ENCODE measurements at regions not wholly inside any gene's neighbourhood (a gene's known extent, or its start where the extent isn't known, plus 50 kb on each side); places are given as distances from the start of the nearest gene placed in this dataset.
A peak's percentile ranks its signal among the peaks of the same experiment; 100 is the strongest.

- BruUV-seq (replicated peaks), result no TSS peak
- Histone ChIP-seq H3K4me1 (replicated peaks; ENCODE audit: insufficient read depth) (peaks cover 26% of the 10 kb centered on the region), H2AFZ (peak overlapping the region; percentile 66; the same call in 1 of the 2 replicates), H3K36me3 (ENCODE audit: low read depth) (no peaks in the 10 kb centered on the region), H3K4me3 (no peak overlapping the region), H3K9me2 (ENCODE audit: insufficient read depth) (no peaks in the 10 kb centered on the region), H3K9me3 (ENCODE audit: insufficient read depth, low read depth) (no peaks in the 10 kb centered on the region), H3K4me2 (peak overlapping the region; percentile 61), H3K27me3 (ENCODE audit: insufficient read depth, low read depth) (no peaks in the 10 kb centered on the region), H3F3A (ENCODE audit: insufficient read depth, low read depth) (peaks cover 37% of the 10 kb centered on the region), H3K27ac (peak overlapping the region; percentile 50), H3K79me2 (ENCODE audit: low read depth) (no peaks in the 10 kb centered on the region), H4K20me1 (ENCODE audit: insufficient read depth) (no peaks in the 10 kb centered on the region)
- DNase-seq, result peak; percentile 65 to 82
- ChIA-PET CTCF (no interaction called here), POLR2A (ENCODE audit: unreplicated experiment) (no interaction called here)
- intact Hi-C loops (cut with micrococcal nuclease; ENCODE audit: unreplicated experiment), result loop anchor here (5.0 to 10.0 kb wide), 2 partner anchors 33 to 81 kb away; no protein-coding TSS in a partner anchor
- TF ChIP-seq, protein P1, sequence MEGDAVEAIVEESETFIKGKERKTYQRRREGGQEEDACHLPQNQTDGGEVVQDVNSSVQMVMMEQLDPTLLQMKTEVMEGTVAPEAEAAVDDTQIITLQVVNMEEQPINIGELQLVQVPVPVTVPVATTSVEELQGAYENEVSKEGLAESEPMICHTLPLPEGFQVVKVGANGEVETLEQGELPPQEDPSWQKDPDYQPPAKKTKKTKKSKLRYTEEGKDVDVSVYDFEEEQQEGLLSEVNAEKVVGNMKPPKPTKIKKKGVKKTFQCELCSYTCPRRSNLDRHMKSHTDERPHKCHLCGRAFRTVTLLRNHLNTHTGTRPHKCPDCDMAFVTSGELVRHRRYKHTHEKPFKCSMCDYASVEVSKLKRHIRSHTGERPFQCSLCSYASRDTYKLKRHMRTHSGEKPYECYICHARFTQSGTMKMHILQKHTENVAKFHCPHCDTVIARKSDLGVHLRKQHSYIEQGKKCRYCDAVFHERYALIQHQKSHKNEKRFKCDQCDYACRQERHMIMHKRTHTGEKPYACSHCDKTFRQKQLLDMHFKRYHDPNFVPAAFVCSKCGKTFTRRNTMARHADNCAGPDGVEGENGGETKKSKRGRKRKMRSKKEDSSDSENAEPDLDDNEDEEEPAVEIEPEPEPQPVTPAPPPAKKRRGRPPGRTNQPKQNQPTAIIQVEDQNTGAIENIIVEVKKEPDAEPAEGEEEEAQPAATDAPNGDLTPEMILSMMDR (conservative IDR thresholded peaks at IDR 0.05), result no peak
- no peak for TF ChIP-seq EZH2 (IDR thresholded peaks at IDR 0.05; ENCODE audit: low read depth)
Measured at GRCh38 chr12:124715121-124715990, 147.9 kb upstream of the NCOR2 start.

DNA sequence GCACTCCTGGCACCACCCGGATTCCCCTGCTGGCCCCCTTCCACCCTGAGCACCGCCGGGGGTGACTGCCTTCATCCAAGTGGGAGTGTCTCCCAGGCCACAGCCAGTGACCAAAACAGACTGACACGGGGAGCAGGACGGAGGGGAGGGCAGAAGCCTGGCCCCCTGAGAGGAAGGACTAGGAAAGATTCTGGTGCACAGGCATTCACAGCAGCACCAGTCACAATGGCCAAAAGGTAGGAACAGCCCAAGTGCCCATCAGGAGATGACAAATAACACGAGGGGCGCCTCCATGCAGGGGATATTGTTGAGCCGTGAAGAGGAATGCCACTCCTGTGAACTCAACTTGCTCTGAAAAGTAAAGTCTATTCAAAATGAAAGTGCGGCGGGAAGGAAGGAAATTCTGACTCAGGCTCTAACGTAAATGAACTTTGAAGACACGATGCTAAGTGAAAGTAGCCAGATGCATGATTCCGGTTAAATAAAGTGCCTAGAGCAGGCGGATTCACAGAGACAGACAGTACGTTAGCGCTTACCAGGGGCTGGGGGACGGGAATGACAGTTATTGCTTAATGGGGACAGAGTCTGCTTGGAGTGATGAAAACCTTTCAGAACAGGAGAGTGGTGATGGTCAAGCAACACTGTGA is 146.1 kb upstream of the NCOR2 start:
- ChIA-PET POLR2A (ENCODE audit: unreplicated experiment) (no interaction called here), CTCF (no interaction called here)
- H3K4me2 ChIP-seq, result peak overlapping the region; percentile 34; the same call in 1 of the 2 replicates
- intact Hi-C loops (cut with micrococcal nuclease; ENCODE audit: unreplicated experiment), result loop anchor here (10.0 kb wide), 1 partner anchor 79 kb away; no protein-coding TSS in a partner anchor
- no peaks in the 10 kb centered on the region for H3K79me2 ChIP-seq (ENCODE audit: low read depth)
- H3F3A ChIP-seq (ENCODE audit: insufficient read depth, low read depth), result peaks cover 26% of the 10 kb centered on the region
- BruUV-seq (replicated peaks), result TSS peak; percentile 59
- no peaks in the 10 kb centered on the region for H3K9me2 ChIP-seq (ENCODE audit: insufficient read depth)
- no peak overlapping the region for H3K4me3 ChIP-seq
- no peak for TF ChIP-seq EZH2 (IDR thresholded peaks at IDR 0.05; ENCODE audit: low read depth)
- TF ChIP-seq, protein P1 (conservative IDR thresholded peaks at IDR 0.05), result no peak
- peak in 1 of 2 experiments; percentile 62 for DNase-seq
- H2AFZ ChIP-seq, result no peak overlapping the region
- no peak overlapping the region for H3K27ac ChIP-seq
- H4K20me1 ChIP-seq (ENCODE audit: insufficient read depth), result no peaks in the 10 kb centered on the region
- no peaks in the 10 kb centered on the region for H3K36me3 ChIP-seq (ENCODE audit: low read depth)
- no peaks in the 10 kb centered on the region for H3K27me3 ChIP-seq (ENCODE audit: insufficient read depth, low read depth)
- H3K9me3 ChIP-seq (ENCODE audit: insufficient read depth, low read depth), result no peaks in the 10 kb centered on the region
- peaks cover 26% of the 10 kb centered on the region for H3K4me1 ChIP-seq (replicated peaks; ENCODE audit: insufficient read depth)

- Histone ChIP-seq H2AFZ (no peak overlapping the region), H4K20me1 (ENCODE audit: insufficient read depth) (no peaks in the 10 kb centered on the region), H3K36me3 (ENCODE audit: low read depth) (no peaks in the 10 kb centered on the region), H3K4me3 (no peak overlapping the region), H3K4me2 (no peak overlapping the region), H3K27ac (no peak overlapping the region), H3K4me1 (replicated peaks; ENCODE audit: insufficient read depth) (peaks cover 26% of the 10 kb centered on the region), H3K79me2 (ENCODE audit: low read depth) (no peaks in the 10 kb centered on the region), H3F3A (ENCODE audit: insufficient read depth, low read depth) (peaks cover 26% of the 10 kb centered on the region), H3K9me3 (ENCODE audit: insufficient read depth, low read depth) (no peaks in the 10 kb centered on the region), H3K9me2 (ENCODE audit: insufficient read depth) (no peaks in the 10 kb centered on the region), H3K27me3 (ENCODE audit: insufficient read depth, low read depth) (no peaks in the 10 kb centered on the region)
- POLR2A ChIA-PET (ENCODE audit: unreplicated experiment), result no interaction called here
- CTCF ChIA-PET, result no interaction called here
- no peak for DNase-seq
- intact Hi-C loops (cut with micrococcal nuclease; ENCODE audit: unreplicated experiment), result loop anchor here (10.0 kb wide), 1 partner anchor 78 kb away; no protein-coding TSS in a partner anchor
- TF ChIP-seq, protein P1 (conservative IDR thresholded peaks at IDR 0.05), result no peak
- TF ChIP-seq EZH2 (IDR thresholded peaks at IDR 0.05; ENCODE audit: low read depth), result no peak
- BruUV-seq (replicated peaks), result no TSS peak
Measured at GRCh38 chr12:124713041-124713435, 145.6 kb upstream of the NCOR2 start.
